Brain microvascular endothelial cell (primary cell): ENCODE measurements at regions not wholly inside any gene's neighbourhood (a gene's known extent, or its start where the extent isn't known, plus 50 kb on each side); places are given as distances from the start of the nearest gene placed in this dataset.

Experiments used
- DNase-seq: peaks from one replicate; pipeline ENCODE4 v3.0.0-alpha.2; 2020
- H3K27ac ChIP-seq: fragments of 250-450 bp; sonication (Bioruptor Pico); 2 replicates; pipeline ENCODE4 v1.5.1; 2020; ENCODE audit warnings: mild to moderate bottlenecking, moderate library complexity
- H3K27me3 ChIP-seq: fragments of 250-450 bp; sonication (Bioruptor Pico); replicated peaks from 2 replicates; pipeline ENCODE4 v1.5.1; 2020; ENCODE audit warnings: mild to moderate bottlenecking
- H3K36me3 ChIP-seq: fragments of 250-450 bp; sonication (Bioruptor Pico); replicated peaks from 2 replicates; pipeline ENCODE4 v1.5.1; 2020; ENCODE audit warnings: mild to moderate bottlenecking
- H3K4me3 ChIP-seq: 2 replicates; pipeline ENCODE4 v1.5.1; 2011; ENCODE audit warnings: low read depth, mild to moderate bottlenecking, control low read depth, low read length, moderate library complexity
- CTCF ChIP-seq: IDR thresholded peaks from 2 replicates; pipeline ENCODE4 v1.5.1; 2011; ENCODE audit warnings: low read depth, mild to moderate bottlenecking, moderate library complexity, low read length, control low read depth, inconsistent platforms; ENCODE audit errors: missing control alignments
- in situ Hi-C: cut with HindIII; loops from 2 replicates; pipeline ENCODE4 v1.10.0; 2017; ENCODE audit warnings: low sequenced_read_pairs, low pct_ligation_motif_present

- no peak for DNase-seq
- no peak overlapping the region for H3K4me3 ChIP-seq
- TF ChIP-seq CTCF = no peak
- H3K27me3 ChIP-seq = no peaks in the 10 kb centered on the region
- H3K36me3 ChIP-seq = no peaks in the 10 kb centered on the region
- H3K27ac ChIP-seq = no peak overlapping the region
- in situ Hi-C loops = no loop called here
Measured at GRCh38 chrX:113868177-113868576, 715.7 kb upstream of the HTR2C start.

GRCh38 chrX:113849408-113849807 is 734.5 kb upstream of the HTR2C start:
- TF ChIP-seq CTCF = no peak
- Histone ChIP-seq H3K36me3 (no peaks in the 10 kb centered on the region), H3K27ac (no peak overlapping the region), H3K4me3 (no peak overlapping the region), H3K27me3 (no peaks in the 10 kb centered on the region)
- in situ Hi-C loops = no loop called here
- DNase-seq = no peak

- no peak for DNase-seq
- Histone ChIP-seq H3K27me3 (no peaks in the 10 kb centered on the region), H3K4me3 (no peak overlapping the region), H3K36me3 (no peaks in the 10 kb centered on the region), H3K27ac (no peak overlapping the region)
- in situ Hi-C loops = no loop called here
- no peak for TF ChIP-seq CTCF
Measured at GRCh38 chrX:113833096-113834055, 750.5 kb upstream of the HTR2C start.

- DNase-seq = no peak
- no peaks in the 10 kb centered on the region for H3K36me3 ChIP-seq
- no peaks in the 10 kb centered on the region for H3K27me3 ChIP-seq
- no peak overlapping the region for H3K4me3 ChIP-seq
- no peak for TF ChIP-seq CTCF
- no peak overlapping the region for H3K27ac ChIP-seq
- in situ Hi-C loops = no loop called here
Measured at GRCh38 chrX:113828470-113828869, 755.4 kb upstream of the HTR2C start.

GRCh38 chrX:113818346-113818745 is 765.5 kb upstream of the HTR2C start:
- in situ Hi-C loops = no loop called here
- H3K27me3 ChIP-seq = no peaks in the 10 kb centered on the region
- TF ChIP-seq CTCF = no peak
- H3K36me3 ChIP-seq = no peaks in the 10 kb centered on the region
- DNase-seq = no peak
- no peak overlapping the region for H3K27ac ChIP-seq
- H3K4me3 ChIP-seq = no peak overlapping the region
